HG03064 (cell line): ENCODE measurements at regions not wholly inside any gene's neighbourhood (a gene's known extent, or its start where the extent isn't known, plus 50 kb on each side); places are given as distances from the start of the nearest gene placed in this dataset.
"Not testable (repeated sequence)": the region's sequence is repeated elsewhere in the genome, so short reads cannot be mapped to it uniquely, and the experiment has no call there.

Source experiments
- ATAC-seq: cut with Tn5 transposase; IDR thresholded peaks from one replicate; pipeline ENCODE4 v1.9.1; 2021; ENCODE audit warnings: low read depth; ENCODE audit not compliant: unreplicated experiment

- ATAC-seq, result no peak
Measured at GRCh38 chr16:5769513-5769912, 671.9 kb upstream of the EEF2KMT start.

DNA sequence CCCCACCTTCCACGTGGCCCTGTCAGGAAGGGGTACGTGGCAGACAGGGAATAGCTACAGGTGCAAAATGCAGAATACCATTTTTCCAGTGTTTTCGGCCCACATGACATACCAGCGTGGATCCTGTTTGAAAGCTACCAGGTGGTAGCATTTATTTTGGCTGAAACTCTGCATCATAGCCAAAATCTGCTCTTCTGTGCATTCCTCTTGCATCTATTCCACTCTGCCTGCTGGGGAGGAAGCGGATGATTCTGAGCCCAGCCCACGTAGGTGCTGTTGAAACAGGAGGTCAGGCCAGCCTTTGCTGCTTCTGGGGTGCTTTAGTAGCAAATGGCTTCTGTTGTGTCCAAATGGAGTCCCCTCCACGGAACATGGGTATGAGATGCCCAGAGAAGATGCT lies 670.9 kb upstream of the EEF2KMT start:
- ATAC-seq, result no peak

- no peak for ATAC-seq
Measured at GRCh38 chr16:5763176-5763575, 665.6 kb upstream of the EEF2KMT start.

- no peak for ATAC-seq
Measured at GRCh38 chr16:5762362-5762761, 664.8 kb upstream of the EEF2KMT start.

GRCh38 chr16:5761592-5761991 lies 664.0 kb upstream of the EEF2KMT start:
- no peak for ATAC-seq

- no peak for ATAC-seq
Measured at GRCh38 chr16:5758281-5758680, 660.7 kb upstream of the EEF2KMT start.

DNA sequence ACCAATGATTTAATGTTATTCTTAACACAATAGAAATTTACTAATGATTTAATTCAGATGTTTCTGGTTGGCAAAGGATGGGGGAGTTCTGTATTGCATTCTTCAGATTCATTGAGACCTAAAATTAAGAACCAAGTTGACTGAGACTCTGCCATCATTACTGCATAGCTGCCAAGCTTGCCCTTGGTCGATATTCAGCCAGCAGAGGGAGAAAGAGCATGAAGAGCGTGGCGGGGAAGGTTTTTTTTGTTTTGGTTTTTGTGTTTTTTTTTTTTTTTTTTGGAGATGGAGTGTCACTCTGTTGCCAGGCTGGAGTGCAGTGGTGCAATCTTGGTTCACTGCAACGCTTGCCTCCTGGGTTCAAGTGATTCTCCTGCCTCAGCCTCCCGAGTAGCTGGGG lies 659.4 kb upstream of the EEF2KMT start:
- ATAC-seq, result no peak

DNA sequence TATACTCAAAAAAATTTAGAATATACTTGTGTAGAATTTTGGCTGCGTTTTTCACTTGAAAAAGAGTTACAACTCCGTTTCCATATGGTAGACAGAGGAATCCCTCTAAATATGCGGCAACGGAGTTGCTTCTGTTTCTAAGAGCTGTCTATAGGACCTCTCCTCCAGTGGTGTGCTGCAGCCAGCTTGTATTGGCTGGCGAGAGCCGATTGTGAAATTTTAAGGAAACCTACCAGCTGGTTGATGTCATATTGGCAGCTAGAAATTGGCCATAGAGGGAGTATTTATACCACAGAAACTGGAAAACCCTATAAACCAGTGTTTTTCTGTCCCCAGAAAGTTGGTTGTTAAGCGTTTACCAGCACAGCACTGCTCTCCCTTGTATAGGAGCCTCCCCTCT lies 655.8 kb upstream of the EEF2KMT start:
- ATAC-seq, result no peak

DNA sequence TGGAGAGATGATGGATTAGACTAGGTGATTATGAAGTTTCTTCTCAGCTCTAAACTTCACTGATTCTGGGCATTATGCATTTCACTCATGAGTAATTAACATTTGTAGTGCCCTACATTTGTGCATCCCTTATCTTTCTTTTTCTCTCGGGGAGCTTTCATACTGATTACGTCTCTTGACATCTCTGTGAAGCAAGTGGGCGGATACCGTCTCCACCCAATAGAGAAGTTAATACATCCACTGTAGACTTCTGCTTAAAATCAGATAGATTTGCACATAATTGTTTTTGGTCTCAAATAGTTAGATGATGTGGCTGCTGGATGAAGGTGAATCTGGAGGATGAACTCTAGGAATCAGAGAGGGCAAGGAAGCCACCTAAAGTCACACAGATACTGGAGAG lies 653.6 kb upstream of the EEF2KMT start:
- ATAC-seq, result no peak

GRCh38 chr16:5750439-5750838 lies 652.8 kb upstream of the EEF2KMT start:
- not testable (repeated sequence) for ATAC-seq

GRCh38 chr16:5738586-5738985 lies 641.0 kb upstream of the EEF2KMT start:
- ATAC-seq, result no peak

- no peak for ATAC-seq
Measured at GRCh38 chr16:5736209-5736930, 638.8 kb upstream of the EEF2KMT start.

DNA sequence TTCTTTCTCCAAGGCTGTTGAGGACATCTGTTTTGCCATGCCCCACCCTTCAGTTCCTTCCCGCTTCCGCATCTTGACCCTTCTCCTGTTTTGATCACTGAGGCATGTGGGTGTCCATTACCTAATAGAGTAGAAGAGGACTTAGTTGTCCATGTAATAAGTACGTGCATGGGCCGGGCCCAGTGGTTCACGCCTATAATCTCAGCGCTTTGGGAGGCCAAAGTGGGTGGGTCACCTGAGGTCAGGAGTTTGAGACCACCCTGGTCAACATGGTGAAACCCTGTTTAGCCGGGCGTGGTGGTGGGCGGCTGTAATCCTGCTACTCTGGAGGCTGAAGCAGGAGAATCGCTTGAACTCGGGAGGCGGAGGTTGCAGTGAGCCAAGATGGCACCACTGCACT lies 637.8 kb upstream of the EEF2KMT start:
- no peak for ATAC-seq

DNA sequence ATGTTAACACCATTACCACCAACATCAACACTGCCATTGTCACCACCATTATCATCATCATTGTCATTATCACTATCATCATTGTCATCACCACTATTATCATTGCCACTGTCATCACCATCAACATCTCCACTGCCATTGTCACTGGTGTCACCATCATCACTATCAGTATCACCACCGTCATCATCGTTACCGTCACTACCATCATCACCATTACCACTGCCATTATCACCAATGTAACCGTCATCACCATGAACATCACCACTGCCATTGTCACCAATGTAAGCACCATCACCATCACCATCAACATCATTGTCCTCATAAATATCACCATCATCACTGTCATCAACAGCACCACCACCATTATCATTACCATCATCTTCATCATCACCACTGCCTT lies 633.2 kb upstream of the EEF2KMT start:
- ATAC-seq, result no peak

DNA sequence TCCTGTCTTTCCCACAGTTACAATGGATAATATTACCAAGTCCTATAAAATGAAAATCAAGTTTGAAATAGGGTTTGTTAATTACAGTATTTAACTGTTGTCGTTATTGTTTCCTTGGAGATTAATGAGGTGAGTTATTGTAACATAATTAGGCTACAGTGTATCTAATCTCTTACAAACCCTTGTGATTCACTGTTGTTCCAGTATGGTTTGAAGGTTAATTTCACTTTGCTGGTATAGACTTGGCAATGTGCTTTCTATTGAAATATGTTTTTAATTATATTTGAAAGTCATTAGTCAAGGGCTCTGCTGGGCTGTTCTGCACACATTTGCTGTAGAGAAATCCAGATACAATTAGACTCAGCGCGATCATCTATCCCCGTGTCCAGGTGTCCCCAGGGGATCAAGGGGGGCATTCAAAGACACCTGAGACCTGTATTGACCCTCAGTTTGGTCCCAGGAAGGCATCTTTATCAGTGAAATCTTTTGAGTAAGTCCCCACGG lies 624.6 kb upstream of the EEF2KMT start:
- no peak for ATAC-seq

- no peak for ATAC-seq
Measured at GRCh38 chr16:5715155-5715554, 617.6 kb upstream of the EEF2KMT start.

DNA sequence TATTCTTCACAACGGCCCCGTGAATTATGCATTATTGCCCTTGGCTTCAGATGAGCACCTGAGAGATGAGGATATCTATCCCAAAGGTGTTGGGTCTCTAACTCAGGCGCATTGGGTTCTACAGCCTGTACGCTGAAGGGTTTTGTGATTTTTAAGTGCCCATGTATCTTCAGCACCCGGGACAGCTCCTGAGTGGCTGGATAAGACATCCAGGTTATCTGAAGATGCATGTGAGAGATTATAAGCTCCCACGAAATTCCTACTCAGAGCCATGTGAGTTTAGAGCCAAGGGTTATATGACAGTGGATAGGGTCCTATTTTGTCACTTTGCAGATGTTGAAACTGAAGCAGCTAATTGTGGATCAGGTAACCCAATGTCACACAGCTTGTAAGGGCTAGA lies 612.3 kb upstream of the EEF2KMT start:
- ATAC-seq, result no peak

DNA sequence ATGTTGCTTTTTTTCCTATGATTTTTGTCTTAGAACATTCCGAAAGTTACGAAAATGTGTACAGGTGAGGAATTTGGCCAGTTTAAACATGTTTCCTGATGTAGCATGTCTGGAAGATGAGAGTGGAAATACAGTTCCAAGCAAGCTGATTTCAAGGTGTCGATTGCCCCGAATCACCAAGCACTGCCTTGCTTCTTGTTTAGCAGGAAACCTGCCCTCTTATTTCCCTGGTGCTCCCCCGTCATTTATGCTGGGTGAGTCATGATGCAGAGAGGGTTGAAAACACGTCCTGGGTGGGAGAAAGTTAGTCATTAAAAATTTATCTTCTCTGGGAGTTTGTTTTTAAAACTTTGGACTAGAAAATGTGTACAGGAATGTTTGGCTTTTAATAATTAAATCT lies 608.6 kb upstream of the EEF2KMT start:
- ATAC-seq, result no peak

DNA sequence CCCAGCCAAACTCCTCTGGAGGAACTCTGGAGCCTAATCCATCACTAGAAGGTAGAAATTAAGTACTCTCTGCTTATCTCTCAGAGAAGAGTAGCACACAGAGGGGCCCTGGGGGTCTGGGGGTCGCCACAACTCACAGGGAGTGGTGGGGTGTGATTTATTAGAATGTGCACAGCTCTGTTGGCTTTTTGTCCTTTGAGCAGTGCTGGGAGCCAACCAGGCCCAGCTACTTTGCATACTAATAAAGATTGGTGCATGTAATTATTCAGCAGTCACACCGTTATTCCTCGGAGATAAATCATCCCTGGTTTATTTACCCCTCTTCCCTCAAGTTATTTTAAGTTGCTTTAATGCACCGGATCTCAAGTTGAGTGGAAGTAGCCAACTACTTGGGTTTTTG lies 606.7 kb upstream of the EEF2KMT start:
- no peak for ATAC-seq

GRCh38 chr16:5693426-5693825 lies 595.8 kb upstream of the EEF2KMT start:
- ATAC-seq, result no peak

GRCh38 chr16:5681966-5682365 lies 584.4 kb upstream of the EEF2KMT start:
- ATAC-seq, result no peak

GRCh38 chr16:5678371-5678770 lies 580.8 kb upstream of the EEF2KMT start:
- no peak for ATAC-seq

DNA sequence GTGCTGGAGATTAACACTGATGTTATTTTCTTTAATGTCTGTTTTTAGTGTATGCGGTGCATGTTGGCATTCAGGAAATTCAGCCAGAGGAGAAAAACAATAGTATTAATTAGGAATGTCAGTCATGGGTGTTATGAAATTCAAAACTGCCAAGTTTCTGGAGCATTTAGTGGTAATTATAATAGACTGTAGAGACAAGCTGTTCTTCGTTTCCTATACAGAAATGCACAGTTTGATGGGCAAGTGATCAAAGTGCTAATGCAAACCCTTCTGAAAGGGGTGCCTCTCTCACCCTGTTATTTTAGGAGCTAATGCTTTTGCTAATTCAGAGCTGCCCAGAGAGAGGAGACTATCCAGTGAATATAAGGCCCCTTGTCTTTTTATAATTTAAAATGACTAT lies 573.8 kb upstream of the EEF2KMT start:
- ATAC-seq, result no peak
